22Rv1 (cell line): ENCODE measurements at regions not wholly inside any gene's neighbourhood (a gene's known extent, or its start where the extent isn't known, plus 50 kb on each side); places are given as distances from the start of the nearest gene placed in this dataset.

ENCODE experiments used
- H3K27ac ChIP-seq: fragments of 450-650 bp; 2 replicates; pipeline ENCODE4 v1.5.1; 2017
- CTCF ChIP-seq: fragments of 450-650 bp; IDR thresholded peaks from 2 replicates; pipeline ENCODE4 v1.5.1; 2017; ENCODE audit warnings: mild to moderate bottlenecking
- ZFX ChIP-seq: fragments of 450-650 bp; IDR thresholded peaks from 2 replicates; pipeline ENCODE4 v1.6.1; 2017; ENCODE audit warnings: antibody characterized with exemption, borderline replicate concordance

- H3K27ac ChIP-seq: no peak overlapping the region
- TF ChIP-seq CTCF (no peak), ZFX (no peak)
Measured at GRCh38 chr2:136175466-136175865, 57.5 kb upstream of the CXCR4 start.

- H3K27ac ChIP-seq: no peak overlapping the region
- TF ChIP-seq ZFX: no peak
- TF ChIP-seq CTCF: no peak
Measured at GRCh38 chr2:136173126-136173525, 55.2 kb upstream of the CXCR4 start.

- no peak overlapping the region for H3K27ac ChIP-seq
- TF ChIP-seq ZFX (no peak), CTCF (no peak)
Measured at GRCh38 chr2:136171223-136171622, 53.3 kb upstream of the CXCR4 start.

- TF ChIP-seq ZFX: no peak
- no peak for TF ChIP-seq CTCF
- no peak overlapping the region for H3K27ac ChIP-seq
Measured at GRCh38 chr2:136168720-136169119, 50.8 kb upstream of the CXCR4 start.

- no peak for TF ChIP-seq ZFX
- TF ChIP-seq CTCF: no peak
- no peak overlapping the region for H3K27ac ChIP-seq
Measured at GRCh38 chr2:136167721-136168475, 49.9 kb upstream of the CXCR4 start.
